ENCODE measurements at regions not wholly inside any gene's neighbourhood (a gene's known extent, or its start where the extent isn't known, plus 50 kb on each side); places are given as distances from the start of the nearest gene placed in this dataset.

GRCh38 chr5:3654515-3654914, 58.9 kb downstream of the IRX1 start:
- no peak for DNase-seq

DNA sequence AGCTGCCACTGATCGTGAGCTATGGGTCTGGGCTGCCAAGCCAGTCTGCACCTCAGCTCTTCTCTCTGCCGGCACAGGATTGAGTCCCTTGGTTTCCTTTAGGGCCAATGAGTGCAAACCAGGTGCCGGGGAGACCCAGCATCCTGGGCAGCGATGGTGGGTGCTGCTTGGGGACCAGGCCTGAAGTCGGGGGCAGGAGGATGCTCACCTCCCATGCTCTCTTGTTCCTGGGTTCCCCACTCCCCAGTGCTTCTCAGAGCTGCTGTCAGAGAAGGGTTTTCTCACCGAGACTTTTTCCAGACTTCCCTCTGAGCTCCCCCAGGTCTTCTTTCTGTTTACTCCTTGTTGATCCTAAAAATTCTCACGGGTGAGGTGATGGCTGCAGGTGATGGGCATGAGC, 61.2 kb downstream of the IRX1 start:
- no peak for DNase-seq

- no peak for DNase-seq
These were observed 61.9 kb downstream of the IRX1 start for GRCh38 chr5:3657364-3658022.

DNA sequence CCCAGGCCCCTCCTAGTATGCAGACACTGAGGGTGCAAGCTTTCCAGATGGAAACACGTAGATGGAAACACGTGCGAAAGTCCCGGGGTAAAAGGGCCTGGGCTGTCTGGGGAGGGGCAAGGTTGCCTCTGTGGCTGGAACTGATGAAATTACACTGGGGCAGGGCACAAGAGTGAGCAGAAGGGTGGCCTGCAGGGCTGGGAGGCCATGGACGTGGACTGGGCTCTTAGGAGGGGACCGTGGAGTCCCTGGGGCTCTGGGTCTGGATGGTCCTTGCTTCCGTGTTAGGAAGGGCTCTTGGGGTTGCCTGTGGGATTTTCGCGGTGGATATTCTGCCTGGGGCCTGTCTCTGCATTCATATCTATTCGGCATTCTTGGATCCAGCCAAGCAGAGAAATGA, 63.3 kb downstream of the IRX1 start:
- DNase-seq = no peak

DNA sequence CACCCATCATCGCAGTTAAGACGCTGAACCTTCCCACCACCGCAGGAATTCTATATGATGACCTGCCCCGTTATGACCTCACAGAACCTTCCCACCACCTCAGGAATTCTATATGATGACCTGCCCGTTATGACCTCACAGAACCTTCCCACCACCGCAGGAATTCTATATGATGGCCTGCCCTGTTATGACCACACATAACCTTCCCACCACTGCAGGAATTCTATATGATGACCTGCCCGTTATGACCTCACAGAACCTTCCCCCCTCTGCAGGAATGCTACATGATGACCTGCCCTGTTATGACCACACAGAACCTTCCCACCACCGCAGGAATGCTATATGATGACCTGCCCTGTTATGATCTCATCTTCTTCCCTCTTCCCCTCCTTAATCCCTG, 64.3 kb downstream of the IRX1 start:
- no peak for DNase-seq

DNA sequence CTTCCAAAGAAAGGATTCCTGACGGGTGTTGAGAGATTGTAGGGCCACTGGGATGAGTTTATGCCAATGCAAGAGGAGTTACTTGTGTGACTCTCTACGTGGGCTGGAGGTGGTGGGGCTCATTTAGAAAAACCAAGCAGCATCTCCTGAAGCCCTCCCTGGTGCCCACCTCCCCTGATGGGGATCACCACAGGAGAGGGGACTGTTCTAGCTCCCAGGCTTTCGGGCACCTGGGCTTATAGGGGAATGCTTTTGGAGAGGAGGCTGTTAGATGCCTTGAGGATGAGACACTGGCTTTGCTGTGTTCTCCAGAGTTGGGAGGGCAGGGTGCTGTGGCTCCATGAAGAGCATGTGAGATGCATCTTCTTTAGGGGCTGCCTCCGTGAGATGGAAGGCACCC, 65.0 kb downstream of the IRX1 start:
- no peak for DNase-seq

GRCh38 chr5:3661755-3662296, 66.2 kb downstream of the IRX1 start:
- DNase-seq = no peak

DNA sequence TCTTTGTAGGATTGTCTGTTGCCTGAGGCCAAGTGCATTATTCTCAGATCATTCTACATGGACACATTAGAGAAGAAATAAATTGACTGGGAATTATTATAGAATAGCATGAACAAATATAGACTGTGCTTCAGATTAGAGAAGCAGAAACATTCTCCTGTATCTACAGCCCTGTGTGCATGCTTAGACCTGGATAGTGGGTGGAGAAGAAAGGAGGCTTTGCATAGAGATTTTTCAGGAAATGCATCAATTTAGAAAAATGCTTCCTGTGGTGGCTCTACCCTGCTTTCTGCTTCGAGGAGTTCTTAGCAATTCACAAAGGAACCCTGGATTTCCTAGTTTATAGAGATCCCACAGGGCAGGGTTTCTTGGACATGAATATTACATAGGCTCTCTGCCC, 66.7 kb downstream of the IRX1 start:
- no peak for DNase-seq

DNA sequence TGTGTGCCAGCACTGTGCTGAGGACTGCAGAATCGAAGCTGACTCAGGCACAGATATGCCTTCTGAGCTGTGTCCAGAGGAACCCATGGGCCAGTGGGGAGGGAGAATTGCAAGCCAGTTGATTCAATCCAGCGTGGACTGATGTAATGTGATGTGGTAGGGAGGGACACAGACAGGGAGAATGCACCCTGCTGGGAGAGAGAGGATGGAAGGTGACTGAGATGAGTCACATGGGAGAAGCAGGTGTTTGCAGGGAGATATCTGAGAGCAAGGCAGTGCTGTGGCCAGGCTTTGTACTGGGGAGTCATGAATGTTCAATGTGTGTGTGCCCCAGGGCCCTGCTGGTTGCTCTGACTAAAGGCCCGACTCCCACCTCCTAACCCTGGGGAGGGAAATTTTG, 75.7 kb downstream of the IRX1 start:
- no peak for DNase-seq

- DNase-seq = no peak
These were observed 83.2 kb downstream of the IRX1 start for GRCh38 chr5:3678801-3679200.

- no peak for DNase-seq
These were observed 85.2 kb downstream of the IRX1 start for GRCh38 chr5:3680821-3681220.

DNA sequence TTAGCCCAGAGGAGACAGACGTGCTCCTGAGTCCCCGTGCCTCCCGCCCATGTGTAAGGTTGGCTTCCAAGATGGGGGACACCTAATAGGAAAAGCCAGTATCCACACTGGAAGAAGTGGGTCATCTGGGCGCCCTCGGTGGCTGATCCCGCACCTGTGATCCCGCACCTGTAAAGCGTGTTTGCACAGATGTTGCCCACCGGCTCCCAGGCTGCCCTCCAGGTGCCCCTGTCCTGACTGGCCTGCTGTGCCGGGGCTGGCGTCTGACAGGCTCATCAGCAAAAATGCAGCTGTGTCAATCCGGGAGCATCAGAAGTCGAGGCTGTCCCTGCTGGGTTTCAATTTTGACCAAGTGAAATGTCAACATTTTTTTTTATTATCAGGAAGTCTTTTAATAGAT, 88.5 kb downstream of the IRX1 start:
- DNase-seq = peak; percentile 1

DNA sequence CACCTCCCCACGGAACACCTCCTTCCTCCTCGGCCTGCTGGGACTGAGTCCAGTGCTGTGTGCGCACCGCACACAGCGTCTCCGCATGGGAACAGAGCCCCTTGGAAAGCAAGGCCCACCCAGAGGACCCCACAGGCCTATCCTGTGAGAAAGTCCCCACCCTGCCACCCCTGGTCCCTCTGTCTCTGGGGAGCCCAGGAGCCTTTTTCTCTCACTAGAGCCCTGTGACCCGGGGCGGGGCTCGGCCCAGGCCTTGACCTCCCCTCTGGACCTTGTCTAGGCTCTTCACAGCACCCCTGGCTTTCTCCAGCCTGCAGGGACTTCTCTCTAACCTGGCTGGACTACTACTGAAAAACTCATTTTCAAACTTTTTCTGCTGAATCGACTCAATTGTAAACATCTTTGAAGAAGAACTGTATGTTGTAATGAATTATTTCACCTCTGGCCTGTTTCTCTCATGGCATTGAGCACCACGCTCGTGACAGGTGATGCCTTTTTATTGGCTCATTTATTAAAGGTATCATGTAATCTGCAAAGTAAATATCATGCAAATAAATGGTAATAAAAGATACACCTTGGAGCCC, 89.2 kb downstream of the IRX1 start:
- DNase-seq = no peak

- DNase-seq = no peak
These were observed 99.2 kb downstream of the IRX1 start for GRCh38 chr5:3694819-3695218.

DNA sequence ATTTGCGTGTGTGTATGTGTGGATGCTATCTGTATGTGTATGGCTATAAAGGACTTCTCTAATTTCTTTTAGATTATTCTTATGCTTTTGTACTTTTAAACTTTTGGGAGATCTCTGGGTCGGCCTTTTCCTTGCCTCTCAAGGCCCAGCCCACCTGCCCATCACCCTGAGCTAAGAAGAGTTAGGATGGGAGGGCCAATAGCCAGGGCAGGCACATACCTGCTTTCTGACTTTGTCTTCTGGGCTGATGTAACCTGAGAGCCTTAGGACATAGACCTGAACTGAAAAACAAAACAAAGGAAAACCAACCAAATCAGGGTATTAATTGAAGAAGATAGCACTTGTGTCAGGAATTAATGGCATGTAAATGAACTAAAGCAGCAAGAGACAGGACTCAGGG, 100.2 kb downstream of the IRX1 start:
- DNase-seq = no peak

DNA sequence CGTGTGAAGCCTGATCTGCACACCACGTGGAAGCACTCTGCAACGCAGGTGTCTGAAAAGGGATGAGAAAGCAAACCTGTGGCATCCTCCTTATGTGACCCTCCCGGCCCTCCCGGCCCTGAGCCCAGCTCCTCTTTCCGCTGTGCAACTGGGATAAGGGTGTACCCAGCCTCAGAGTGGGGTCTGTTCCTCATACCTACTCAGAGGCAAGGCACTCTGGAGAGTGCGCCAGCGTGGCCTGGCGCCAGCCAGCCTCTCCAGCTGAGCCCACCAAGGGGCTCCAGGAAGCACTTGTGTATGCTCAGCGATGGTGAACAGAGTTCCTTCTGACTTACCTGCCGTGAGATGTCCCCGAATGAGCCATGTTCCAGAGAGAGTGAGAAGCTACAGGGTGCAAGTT, 102.8 kb downstream of the IRX1 start:
- DNase-seq = no peak

DNA sequence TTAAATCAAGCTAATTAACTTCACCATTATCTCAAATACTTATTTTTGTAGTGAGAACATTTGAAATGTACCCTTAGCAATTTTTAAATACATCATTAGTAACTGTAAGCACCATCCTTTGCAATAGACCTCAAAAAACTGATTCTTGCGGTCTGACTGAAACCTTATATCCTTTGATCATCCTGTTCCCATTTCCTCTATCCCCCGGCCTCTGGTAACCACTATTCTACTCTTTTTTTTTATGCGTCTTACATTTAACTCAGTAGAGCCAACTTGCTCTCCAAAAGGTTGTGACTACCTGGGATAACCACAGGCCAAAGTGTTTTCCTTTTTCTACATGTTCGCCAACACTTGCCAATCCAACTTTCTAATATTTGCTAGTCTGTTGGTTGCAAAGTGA, 106.1 kb downstream of the IRX1 start:
- no peak for DNase-seq

DNA sequence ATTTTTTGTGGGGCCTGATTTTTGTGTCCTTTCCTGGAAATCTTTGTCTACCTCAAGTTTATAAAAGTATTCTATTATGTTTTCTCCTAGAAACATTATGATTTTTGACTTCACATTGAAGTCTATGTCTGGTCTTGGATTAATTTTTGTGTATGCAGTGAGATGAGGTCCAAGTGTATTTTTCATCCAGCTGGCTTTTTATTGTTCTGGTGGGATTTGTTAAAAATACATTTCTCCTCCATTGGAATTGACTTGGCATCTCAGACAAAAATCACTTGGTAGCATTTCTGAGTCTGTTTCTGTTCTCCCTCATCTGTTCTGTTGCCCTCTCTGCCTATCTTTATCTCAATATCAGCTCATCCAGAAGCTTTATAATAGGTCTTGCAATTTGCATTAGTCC, 109.0 kb downstream of the IRX1 start:
- DNase-seq = no peak

DNA sequence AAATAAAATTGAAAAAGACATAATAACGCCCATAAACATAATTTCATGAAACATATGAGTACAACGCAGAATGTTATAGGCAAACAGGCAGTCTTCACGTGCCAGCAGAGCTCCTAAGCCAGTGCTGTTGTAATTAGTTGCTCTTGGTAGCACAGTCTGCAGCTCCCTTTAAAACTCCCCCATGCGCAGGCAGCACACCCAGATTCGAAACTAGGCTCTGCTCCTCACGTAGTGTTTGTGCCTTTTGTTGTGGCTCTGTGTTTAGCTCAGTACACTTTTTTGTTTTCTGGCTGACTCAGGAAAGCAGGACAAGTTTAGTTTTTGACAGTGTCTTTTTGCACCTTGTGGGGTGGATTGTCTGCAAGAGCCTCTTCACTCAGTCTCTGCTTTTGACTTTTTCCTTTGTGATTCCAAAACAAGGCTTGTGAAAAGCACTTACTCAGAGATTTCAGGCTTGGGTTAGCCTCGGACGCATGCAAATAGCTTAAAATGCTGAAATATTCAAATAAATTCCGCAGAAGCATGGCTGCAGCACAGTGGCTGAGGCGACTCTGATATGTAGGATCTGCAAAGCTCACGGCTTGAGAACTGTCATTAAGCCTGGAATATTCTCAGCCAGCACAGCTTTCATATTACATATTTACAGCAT, 113.6 kb downstream of the IRX1 start:
- DNase-seq = no peak

DNA sequence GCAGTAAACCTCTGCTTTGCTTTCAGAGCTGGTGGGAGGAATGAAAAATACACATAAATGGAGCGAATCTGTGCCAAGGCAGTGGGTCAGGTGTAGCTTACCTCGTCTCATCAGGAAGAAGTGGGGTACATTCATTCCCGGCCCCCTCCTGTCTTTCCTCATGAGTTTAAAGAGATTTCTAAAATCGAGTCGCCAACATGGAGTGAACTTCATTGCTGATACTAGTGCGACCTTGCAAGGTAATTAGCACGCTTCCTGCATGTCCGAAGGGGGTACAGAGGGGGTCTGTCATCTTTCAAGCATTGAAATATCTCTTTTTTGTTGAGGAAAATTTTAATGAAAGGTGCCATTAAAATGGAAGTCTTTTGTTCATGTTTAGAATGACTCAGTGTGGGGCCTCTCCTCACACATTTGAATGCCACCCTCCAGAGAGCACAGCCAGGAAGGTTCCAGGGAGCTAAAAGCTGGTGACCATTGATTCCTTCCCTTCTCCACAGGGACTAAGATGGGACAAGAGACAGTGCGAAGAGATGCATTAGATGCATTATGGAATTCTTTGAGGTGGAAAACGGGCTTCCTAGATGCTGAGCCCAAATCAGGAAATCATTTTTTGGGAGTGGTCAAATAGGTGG, 114.2 kb downstream of the IRX1 start:
- DNase-seq = no peak

GRCh38 chr5:3715062-3715461, 119.4 kb downstream of the IRX1 start:
- no peak for DNase-seq

- DNase-seq = no peak
These were observed 134.0 kb downstream of the IRX1 start for GRCh38 chr5:3729631-3730030.

DNA sequence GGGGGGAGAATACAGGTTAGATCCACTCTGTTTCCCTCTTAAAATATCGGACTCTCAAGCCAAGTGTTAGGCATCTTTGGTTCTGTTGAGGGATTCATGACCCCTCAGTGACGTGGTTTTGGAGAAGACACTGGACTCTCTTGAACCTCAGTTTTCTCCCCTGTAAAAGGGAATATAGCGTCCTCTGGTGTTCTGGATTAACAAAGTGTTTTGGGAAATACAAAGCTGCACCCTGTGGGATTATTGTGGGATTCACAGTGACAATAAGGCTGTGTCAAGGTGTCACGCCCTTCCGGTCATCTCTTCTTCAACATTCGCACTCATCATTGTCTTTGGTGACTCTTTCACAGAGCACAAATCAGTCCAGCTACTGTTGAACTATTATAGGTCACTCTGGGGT, 139.0 kb downstream of the IRX1 start:
- no peak for DNase-seq

DNA sequence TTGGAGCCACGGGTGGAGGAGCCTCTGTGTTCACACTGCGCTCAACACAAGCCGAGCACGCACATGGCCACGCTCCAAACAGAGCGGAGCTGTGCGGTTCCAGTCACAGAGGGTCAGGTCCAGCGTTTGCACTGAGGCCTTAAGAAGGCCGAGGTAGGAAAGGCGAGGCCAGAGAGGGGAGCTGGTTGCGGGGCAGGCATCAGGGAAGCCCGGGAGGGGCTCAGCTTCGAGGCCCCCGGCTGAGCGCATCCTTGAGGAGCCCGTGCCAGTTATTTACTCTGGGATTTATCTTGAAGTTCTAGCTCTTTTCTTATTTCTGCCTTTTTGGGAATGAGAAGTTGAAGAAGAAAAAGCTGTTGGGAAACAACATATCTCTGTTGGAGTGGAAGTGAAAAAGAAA, 140.8 kb downstream of the IRX1 start:
- no peak for DNase-seq

All from NCI-H146 (cell line).